Stomach (tissue), 4 donors: ENCODE measurements at regions not wholly inside any gene's neighbourhood (a gene's known extent, or its start where the extent isn't known, plus 50 kb on each side); places are given as distances from the start of the nearest gene placed in this dataset.

Experiments used
- EP300 ChIP-seq: sonication (generic); formaldehyde crosslinking; IDR thresholded peaks from one replicate; pipeline ENCODE4 v1.6.1; 2017; ENCODE audit warnings: antibody characterized with exemption
- TF ChIP-seq, protein P1 (sequence below), 7 experiments: fragments of 450-650 bp in 4 of 7; fragments of 200-600 bp in 3 of 7; sonication (generic) in 3 of 7; IDR thresholded peaks; one replicate each; pipeline ENCODE4 v1.5.1; 2016 to 2019; ENCODE audit warnings: antibody characterized with exemption in 7 of 7, control low read depth in 2 of 7, mild to moderate bottlenecking in 1 of 7

DNA sequence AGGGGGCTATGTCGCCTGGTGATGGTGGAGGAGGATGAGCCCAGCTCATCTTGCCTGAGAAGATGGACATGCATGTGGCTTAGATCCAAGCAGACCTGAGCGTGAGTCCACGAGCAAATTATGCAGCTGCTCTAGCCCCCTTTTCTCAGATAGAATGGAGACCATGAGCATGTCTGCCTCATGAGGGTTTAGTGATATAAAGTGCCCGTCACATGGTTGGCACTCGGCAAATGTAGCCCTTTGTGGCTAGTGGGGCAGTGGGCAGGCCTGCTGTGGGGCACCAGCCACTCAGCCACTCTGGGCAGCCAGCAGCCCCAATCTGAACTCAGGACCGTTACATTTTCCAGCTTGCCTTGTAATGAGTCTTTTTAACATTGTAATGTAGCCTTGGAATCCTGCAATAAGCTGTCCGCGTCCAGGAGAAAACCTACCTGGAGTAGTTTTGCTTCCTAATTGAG is 92.1 kb upstream of the HS6ST1 start:
- TF ChIP-seq, protein P1, sequence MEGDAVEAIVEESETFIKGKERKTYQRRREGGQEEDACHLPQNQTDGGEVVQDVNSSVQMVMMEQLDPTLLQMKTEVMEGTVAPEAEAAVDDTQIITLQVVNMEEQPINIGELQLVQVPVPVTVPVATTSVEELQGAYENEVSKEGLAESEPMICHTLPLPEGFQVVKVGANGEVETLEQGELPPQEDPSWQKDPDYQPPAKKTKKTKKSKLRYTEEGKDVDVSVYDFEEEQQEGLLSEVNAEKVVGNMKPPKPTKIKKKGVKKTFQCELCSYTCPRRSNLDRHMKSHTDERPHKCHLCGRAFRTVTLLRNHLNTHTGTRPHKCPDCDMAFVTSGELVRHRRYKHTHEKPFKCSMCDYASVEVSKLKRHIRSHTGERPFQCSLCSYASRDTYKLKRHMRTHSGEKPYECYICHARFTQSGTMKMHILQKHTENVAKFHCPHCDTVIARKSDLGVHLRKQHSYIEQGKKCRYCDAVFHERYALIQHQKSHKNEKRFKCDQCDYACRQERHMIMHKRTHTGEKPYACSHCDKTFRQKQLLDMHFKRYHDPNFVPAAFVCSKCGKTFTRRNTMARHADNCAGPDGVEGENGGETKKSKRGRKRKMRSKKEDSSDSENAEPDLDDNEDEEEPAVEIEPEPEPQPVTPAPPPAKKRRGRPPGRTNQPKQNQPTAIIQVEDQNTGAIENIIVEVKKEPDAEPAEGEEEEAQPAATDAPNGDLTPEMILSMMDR (IDR thresholded peaks at IDR 0.05): no peak
- TF ChIP-seq EP300: no peak
